ENCODE measurements at regions not wholly inside any gene's neighbourhood (a gene's known extent, or its start where the extent isn't known, plus 50 kb on each side); places are given as distances from the start of the nearest gene placed in this dataset.

GRCh38 chr17:62130739-62131138 is 65.7 kb upstream of the MED13 start:
- intact Hi-C loops (cut with micrococcal nuclease): no loop called here
- no TSS peak for BruUV-seq (replicated peaks)
- ChIA-PET POLR2A (no interaction called here), CTCF (no interaction called here)
- H3K27me3 Mint-ChIP-seq (ENCODE audit: insufficient read depth, unreplicated experiment): peaks cover 3% of the 10 kb centered on the region
- no peaks in the 10 kb centered on the region for H3K4me1 Mint-ChIP-seq (ENCODE audit: insufficient read depth, unreplicated experiment)
- no peak for DNase-seq (ENCODE audit: unreplicated experiment)
- TF ChIP-seq, protein P1, sequence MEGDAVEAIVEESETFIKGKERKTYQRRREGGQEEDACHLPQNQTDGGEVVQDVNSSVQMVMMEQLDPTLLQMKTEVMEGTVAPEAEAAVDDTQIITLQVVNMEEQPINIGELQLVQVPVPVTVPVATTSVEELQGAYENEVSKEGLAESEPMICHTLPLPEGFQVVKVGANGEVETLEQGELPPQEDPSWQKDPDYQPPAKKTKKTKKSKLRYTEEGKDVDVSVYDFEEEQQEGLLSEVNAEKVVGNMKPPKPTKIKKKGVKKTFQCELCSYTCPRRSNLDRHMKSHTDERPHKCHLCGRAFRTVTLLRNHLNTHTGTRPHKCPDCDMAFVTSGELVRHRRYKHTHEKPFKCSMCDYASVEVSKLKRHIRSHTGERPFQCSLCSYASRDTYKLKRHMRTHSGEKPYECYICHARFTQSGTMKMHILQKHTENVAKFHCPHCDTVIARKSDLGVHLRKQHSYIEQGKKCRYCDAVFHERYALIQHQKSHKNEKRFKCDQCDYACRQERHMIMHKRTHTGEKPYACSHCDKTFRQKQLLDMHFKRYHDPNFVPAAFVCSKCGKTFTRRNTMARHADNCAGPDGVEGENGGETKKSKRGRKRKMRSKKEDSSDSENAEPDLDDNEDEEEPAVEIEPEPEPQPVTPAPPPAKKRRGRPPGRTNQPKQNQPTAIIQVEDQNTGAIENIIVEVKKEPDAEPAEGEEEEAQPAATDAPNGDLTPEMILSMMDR (IDR thresholded peaks at IDR 0.05; ENCODE audit: unreplicated experiment): no peak
- no peak overlapping the region for H3K27ac Mint-ChIP-seq (ENCODE audit: low read depth, unreplicated experiment)
- no peaks in the 10 kb centered on the region for H3K9me3 Mint-ChIP-seq (ENCODE audit: unreplicated experiment)
- no peak overlapping the region for H3K4me3 Mint-ChIP-seq (ENCODE audit: unreplicated experiment)
- no peaks in the 10 kb centered on the region for H3K36me3 Mint-ChIP-seq (ENCODE audit: insufficient read depth, unreplicated experiment)

GRCh38 chr17:62126292-62126691 is 61.2 kb upstream of the MED13 start:
- Mint-ChIP-seq H3K9me3 (ENCODE audit: unreplicated experiment) (peaks cover 7% of the 10 kb centered on the region), H3K4me3 (ENCODE audit: unreplicated experiment) (no peak overlapping the region), H3K27me3 (ENCODE audit: insufficient read depth, unreplicated experiment) (peaks cover 42% of the 10 kb centered on the region), H3K4me1 (ENCODE audit: insufficient read depth, unreplicated experiment) (peaks cover 4% of the 10 kb centered on the region), H3K36me3 (ENCODE audit: insufficient read depth, unreplicated experiment) (no peaks in the 10 kb centered on the region), H3K27ac (ENCODE audit: low read depth, unreplicated experiment) (no peak overlapping the region)
- DNase-seq (ENCODE audit: unreplicated experiment): no peak
- TF ChIP-seq, protein P1 (IDR thresholded peaks at IDR 0.05; ENCODE audit: unreplicated experiment): no peak
- intact Hi-C loops (cut with micrococcal nuclease): no loop called here
- ChIA-PET CTCF (interaction anchor here (0.6 kb wide), 1 partner anchor 9 kb away, joined by 3 read pairs; no protein-coding TSS in a partner anchor), POLR2A (no interaction called here)
- BruUV-seq (replicated peaks): no TSS peak

- TF ChIP-seq, protein P1 (IDR thresholded peaks at IDR 0.05; ENCODE audit: unreplicated experiment): no peak
- no TSS peak for BruUV-seq (replicated peaks)
- no peak for DNase-seq (ENCODE audit: unreplicated experiment)
- ChIA-PET CTCF (interaction anchor here (0.9 kb wide), 1 partner anchor 32 kb away, joined by 3 read pairs; no protein-coding TSS in a partner anchor), POLR2A (no interaction called here)
- peaks cover 4% of the 10 kb centered on the region for H3K4me1 Mint-ChIP-seq (ENCODE audit: insufficient read depth, unreplicated experiment)
- intact Hi-C loops (cut with micrococcal nuclease): no loop called here
- no peaks in the 10 kb centered on the region for H3K36me3 Mint-ChIP-seq (ENCODE audit: insufficient read depth, unreplicated experiment)
- H3K9me3 Mint-ChIP-seq (ENCODE audit: unreplicated experiment): peaks cover 7% of the 10 kb centered on the region
- H3K4me3 Mint-ChIP-seq (ENCODE audit: unreplicated experiment): no peak overlapping the region
- peaks cover 47% of the 10 kb centered on the region for H3K27me3 Mint-ChIP-seq (ENCODE audit: insufficient read depth, unreplicated experiment)
- no peak overlapping the region for H3K27ac Mint-ChIP-seq (ENCODE audit: low read depth, unreplicated experiment)
Observed at GRCh38 chr17:62125307-62125706, 60.2 kb upstream of the MED13 start.

- no peak overlapping the region for H3K27ac Mint-ChIP-seq (ENCODE audit: low read depth, unreplicated experiment)
- H3K4me3 Mint-ChIP-seq (ENCODE audit: unreplicated experiment): no peak overlapping the region
- TF ChIP-seq, protein P1 (IDR thresholded peaks at IDR 0.05; ENCODE audit: unreplicated experiment): no peak
- H3K4me1 Mint-ChIP-seq (ENCODE audit: insufficient read depth, unreplicated experiment): peaks cover 4% of the 10 kb centered on the region
- no peaks in the 10 kb centered on the region for H3K36me3 Mint-ChIP-seq (ENCODE audit: insufficient read depth, unreplicated experiment)
- ChIA-PET CTCF (interaction anchor here (0.9 kb wide), 1 partner anchor 11 kb away, joined by 4 read pairs; no protein-coding TSS in a partner anchor), POLR2A (interaction anchor here (0.6 kb wide), 1 partner anchor 8 kb away, joined by 3 read pairs; no protein-coding TSS in a partner anchor)
- intact Hi-C loops (cut with micrococcal nuclease): no loop called here
- BruUV-seq (replicated peaks): no TSS peak
- peaks cover 47% of the 10 kb centered on the region for H3K27me3 Mint-ChIP-seq (ENCODE audit: insufficient read depth, unreplicated experiment)
- H3K9me3 Mint-ChIP-seq (ENCODE audit: unreplicated experiment): peaks cover 7% of the 10 kb centered on the region
- DNase-seq (ENCODE audit: unreplicated experiment): no peak
Observed at GRCh38 chr17:62121025-62121730, 56.1 kb upstream of the MED13 start.

Measured in MCF 10A (cell line).